Activated CD4-positive, alpha-beta T cell treated with anti-CD3 and anti-CD28 coated beads, Interleukin-2, amount 10 ng/mL, durations not matched to agents 7 days and 5 days (primary cell): ENCODE measurements at regions not wholly inside any gene's neighbourhood (a gene's known extent, or its start where the extent isn't known, plus 50 kb on each side); places are given as distances from the start of the nearest gene placed in this dataset.

Experiments
- CTCF ChIA-PET: fragments of 350-600 bp; sonication (Branson Sonifier 250); formaldehyde crosslinking; loops from one replicate; lab custom pipeline; 2021; ENCODE audit warnings: antibody characterized with exemption; lab: Charles Lee
- POLR2A ChIA-PET: fragments of 350-600 bp; sonication (Branson Sonifier 250); formaldehyde crosslinking; loops from one replicate; lab custom pipeline; 2021; ENCODE audit warnings: antibody characterized with exemption; lab: Charles Lee
- DNase-seq: peaks from one replicate; pipeline ENCODE4 v3.0.0-alpha.2; 2020
- H3K27ac Mint-ChIP-seq: one replicate; pipeline ENCODE4 v1.8.0; 2021; ENCODE audit warnings: mild to moderate bottlenecking, moderate library complexity, mixed read lengths
- H3K27me3 Mint-ChIP-seq: one replicate; pipeline ENCODE4 v1.8.0; 2021; ENCODE audit warnings: mixed read lengths
- H3K36me3 Mint-ChIP-seq: one replicate; pipeline ENCODE4 v1.8.0; 2021; ENCODE audit warnings: low read depth, mixed read lengths
- H3K4me1 Mint-ChIP-seq: one replicate; pipeline ENCODE4 v1.8.0; 2021; ENCODE audit warnings: mixed read lengths
- H3K4me3 Mint-ChIP-seq: one replicate; pipeline ENCODE4 v1.8.0; 2021; ENCODE audit warnings: mild to moderate bottlenecking, moderate library complexity, mixed read lengths
- H3K9me3 Mint-ChIP-seq: one replicate; pipeline ENCODE4 v1.8.0; 2021; ENCODE audit warnings: mixed read lengths

DNA sequence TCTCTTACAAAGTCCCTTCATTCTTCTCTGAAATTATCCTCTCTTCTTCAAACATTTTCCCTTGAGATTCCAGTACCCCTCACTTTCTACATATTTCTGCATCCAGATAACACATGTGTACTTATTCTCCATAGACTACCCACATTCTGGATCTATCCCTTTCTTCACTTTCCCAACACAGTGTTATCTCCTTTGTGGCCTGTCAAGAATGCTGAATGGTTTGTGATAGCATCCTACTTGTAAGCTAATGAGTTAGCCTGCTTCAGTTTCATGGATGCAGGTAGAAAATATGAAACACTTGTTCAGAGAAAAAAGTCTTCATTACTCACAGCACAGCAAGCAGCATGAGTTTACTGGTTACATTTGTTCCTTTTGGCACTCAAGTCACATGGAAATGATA is 245.4 kb downstream of the HTR1B start:
- POLR2A ChIA-PET = no interaction called here
- Mint-ChIP-seq H3K27me3 (no peaks in the 10 kb centered on the region), H3K27ac (no peak overlapping the region), H3K4me1 (no peaks in the 10 kb centered on the region), H3K36me3 (no peaks in the 10 kb centered on the region), H3K4me3 (no peak overlapping the region), H3K9me3 (peaks cover 7% of the 10 kb centered on the region)
- no peak for DNase-seq
- CTCF ChIA-PET = no interaction called here

DNA sequence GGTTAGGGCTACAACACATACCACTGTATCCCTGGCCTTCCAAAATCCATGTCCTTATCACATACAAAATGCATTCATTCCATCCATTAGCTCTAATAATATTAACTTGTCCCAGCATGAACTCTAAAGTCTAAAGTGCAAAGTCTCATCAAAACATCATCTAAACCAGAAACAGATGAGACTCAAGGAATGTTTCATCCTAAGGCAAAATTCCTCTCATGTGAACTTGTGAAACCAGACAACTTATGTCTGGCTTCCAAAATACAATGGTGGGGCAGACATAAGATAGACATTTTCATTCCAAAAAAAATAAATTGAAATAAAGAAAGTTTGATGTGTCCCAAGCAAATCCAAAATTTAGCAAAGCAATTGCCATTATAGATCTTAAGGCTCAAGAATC is 257.4 kb downstream of the HTR1B start:
- no peak for DNase-seq
- H3K27ac Mint-ChIP-seq = no peak overlapping the region
- peaks cover 14% of the 10 kb centered on the region for H3K9me3 Mint-ChIP-seq
- H3K4me1 Mint-ChIP-seq = no peaks in the 10 kb centered on the region
- POLR2A ChIA-PET = no interaction called here
- H3K4me3 Mint-ChIP-seq = no peak overlapping the region
- CTCF ChIA-PET = no interaction called here
- H3K27me3 Mint-ChIP-seq = no peaks in the 10 kb centered on the region
- H3K36me3 Mint-ChIP-seq = no peaks in the 10 kb centered on the region

- peaks cover 17% of the 10 kb centered on the region for H3K9me3 Mint-ChIP-seq
- H3K27me3 Mint-ChIP-seq = no peaks in the 10 kb centered on the region
- DNase-seq = no peak
- H3K4me3 Mint-ChIP-seq = no peak overlapping the region
- no peaks in the 10 kb centered on the region for H3K36me3 Mint-ChIP-seq
- no peaks in the 10 kb centered on the region for H3K4me1 Mint-ChIP-seq
- ChIA-PET POLR2A (no interaction called here), CTCF (no interaction called here)
- no peak overlapping the region for H3K27ac Mint-ChIP-seq
Observed at GRCh38 chr6:77204555-77204954, 258.7 kb downstream of the HTR1B start.

DNA sequence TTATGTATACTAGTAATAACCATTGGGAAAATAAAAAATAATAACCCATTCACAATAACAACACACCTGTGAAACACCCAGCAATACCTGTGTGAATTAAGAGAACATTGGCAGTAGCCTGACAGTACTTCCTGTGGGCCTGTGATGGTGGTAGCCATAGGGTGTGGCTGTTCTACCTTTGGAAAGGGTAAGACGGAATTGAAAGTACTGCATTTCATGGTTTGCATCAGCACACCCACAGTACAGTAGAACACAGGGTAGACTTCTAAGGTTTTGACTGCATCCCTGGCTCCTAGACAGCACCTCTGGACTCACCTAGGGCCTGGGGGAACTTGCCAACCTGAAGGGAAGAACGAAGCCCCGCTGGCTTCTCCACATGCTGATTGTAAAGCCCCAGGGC is 279.8 kb downstream of the HTR1B start:
- Mint-ChIP-seq H3K36me3 (no peaks in the 10 kb centered on the region), H3K9me3 (peaks cover 7% of the 10 kb centered on the region), H3K4me1 (no peaks in the 10 kb centered on the region), H3K4me3 (no peak overlapping the region), H3K27me3 (no peaks in the 10 kb centered on the region), H3K27ac (no peak overlapping the region)
- ChIA-PET POLR2A (no interaction called here), CTCF (no interaction called here)
- DNase-seq = no peak

DNA sequence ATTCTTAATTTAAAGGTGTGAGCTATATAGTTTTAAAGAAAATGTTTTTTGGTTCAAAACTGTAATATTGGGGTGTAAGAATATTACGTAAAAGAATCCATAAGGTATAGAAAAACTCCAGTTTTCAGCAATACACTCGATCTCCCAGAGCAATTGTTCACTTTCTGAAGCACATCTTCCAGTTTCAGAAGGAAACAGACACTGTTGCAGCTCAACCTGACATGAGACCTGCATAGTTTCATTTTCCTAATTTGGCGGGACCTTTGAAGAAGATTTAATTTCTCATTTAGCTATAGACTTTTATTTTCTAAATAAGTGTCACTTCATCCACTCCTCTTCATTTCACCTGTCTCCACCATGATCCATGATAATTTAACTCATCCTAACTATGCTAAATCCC is 281.5 kb downstream of the HTR1B start:
- H3K4me3 Mint-ChIP-seq = no peak overlapping the region
- no peaks in the 10 kb centered on the region for H3K4me1 Mint-ChIP-seq
- H3K27ac Mint-ChIP-seq = no peak overlapping the region
- no peaks in the 10 kb centered on the region for H3K27me3 Mint-ChIP-seq
- no peak for DNase-seq
- ChIA-PET CTCF (no interaction called here), POLR2A (no interaction called here)
- H3K36me3 Mint-ChIP-seq = no peaks in the 10 kb centered on the region
- peaks cover 9% of the 10 kb centered on the region for H3K9me3 Mint-ChIP-seq

DNA sequence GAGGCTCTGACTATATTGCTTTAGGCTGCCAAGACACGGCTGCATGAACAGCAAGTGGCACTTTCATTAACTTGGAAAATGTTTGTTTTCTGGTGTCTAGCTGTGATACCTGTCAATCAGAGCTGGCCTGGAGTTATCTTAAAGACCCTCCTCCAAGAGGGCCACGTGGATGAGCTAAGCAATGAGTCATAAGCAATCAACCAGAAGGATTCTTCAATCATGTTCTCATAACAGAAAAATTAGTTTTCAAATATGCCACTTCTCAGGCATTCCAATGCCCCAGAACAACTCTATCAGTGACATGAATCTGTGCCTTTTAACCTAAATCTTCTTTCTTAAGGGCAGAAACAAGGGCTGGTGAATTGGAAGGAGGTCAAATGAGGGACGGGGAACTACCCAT is 283.0 kb downstream of the HTR1B start:
- Mint-ChIP-seq H3K27ac (no peak overlapping the region), H3K9me3 (peaks cover 9% of the 10 kb centered on the region), H3K4me1 (no peaks in the 10 kb centered on the region), H3K4me3 (no peak overlapping the region), H3K27me3 (no peaks in the 10 kb centered on the region), H3K36me3 (no peaks in the 10 kb centered on the region)
- DNase-seq = no peak
- ChIA-PET CTCF (no interaction called here), POLR2A (no interaction called here)

DNA sequence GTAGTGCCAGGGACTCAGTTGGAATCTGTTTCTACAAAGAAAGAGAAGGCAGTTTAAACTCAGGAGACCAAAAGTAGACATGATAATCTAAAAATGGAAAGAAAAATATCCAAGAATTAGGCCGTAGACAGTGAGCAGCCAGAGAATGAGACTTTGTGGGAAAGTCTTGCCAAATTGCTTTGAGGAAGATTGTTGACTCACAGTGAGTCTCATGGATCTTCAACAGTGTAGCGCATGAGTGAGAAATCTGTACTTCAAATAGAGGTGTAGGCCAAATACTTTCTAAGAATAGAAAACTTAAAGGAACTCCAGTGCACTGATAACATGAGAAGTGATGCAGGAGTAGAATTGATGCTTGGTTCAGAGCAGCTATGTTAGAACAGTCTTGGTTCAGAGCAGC is 284.5 kb downstream of the HTR1B start:
- H3K27ac Mint-ChIP-seq = no peak overlapping the region
- H3K4me1 Mint-ChIP-seq = no peaks in the 10 kb centered on the region
- H3K9me3 Mint-ChIP-seq = peaks cover 3% of the 10 kb centered on the region
- DNase-seq = no peak
- POLR2A ChIA-PET = no interaction called here
- H3K36me3 Mint-ChIP-seq = no peaks in the 10 kb centered on the region
- CTCF ChIA-PET = no interaction called here
- no peak overlapping the region for H3K4me3 Mint-ChIP-seq
- no peaks in the 10 kb centered on the region for H3K27me3 Mint-ChIP-seq

GRCh38 chr6:77177470-77177869 is 285.8 kb downstream of the HTR1B start:
- DNase-seq = no peak
- no peaks in the 10 kb centered on the region for H3K27me3 Mint-ChIP-seq
- H3K4me1 Mint-ChIP-seq = no peaks in the 10 kb centered on the region
- H3K36me3 Mint-ChIP-seq = no peaks in the 10 kb centered on the region
- H3K27ac Mint-ChIP-seq = no peak overlapping the region
- H3K9me3 Mint-ChIP-seq = peaks cover 8% of the 10 kb centered on the region
- CTCF ChIA-PET = no interaction called here
- POLR2A ChIA-PET = no interaction called here
- no peak overlapping the region for H3K4me3 Mint-ChIP-seq

DNA sequence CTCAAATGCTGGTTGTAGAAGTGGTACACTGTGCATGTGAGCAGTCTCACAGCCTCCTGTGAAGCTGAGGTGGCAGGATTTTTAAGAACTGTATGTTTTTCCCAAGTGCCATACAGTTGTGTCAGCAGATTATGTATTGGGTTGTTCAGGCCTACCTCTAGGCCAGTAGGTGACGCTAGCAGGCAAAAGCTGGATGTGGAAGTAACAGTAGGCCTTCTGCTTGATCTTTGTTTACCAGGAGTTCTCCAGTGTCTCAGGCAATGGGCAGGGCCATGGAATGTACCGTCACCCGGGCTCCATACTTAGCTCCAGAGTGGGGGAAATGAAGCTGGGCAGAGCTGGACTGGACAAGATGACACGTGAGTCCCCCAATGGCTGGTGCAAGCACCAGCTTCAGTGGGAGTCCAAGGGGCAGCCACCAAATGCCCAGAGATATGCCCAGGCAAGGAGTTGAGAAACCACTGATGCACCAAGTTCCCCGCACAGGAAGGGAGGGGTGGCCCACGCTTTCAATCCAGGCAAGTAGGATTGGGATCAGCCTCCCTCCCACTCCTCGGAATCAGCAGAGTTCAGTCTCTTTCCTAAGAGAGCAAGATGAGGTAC is 289.7 kb downstream of the HTR1B start:
- CTCF ChIA-PET = no interaction called here
- Mint-ChIP-seq H3K27me3 (no peaks in the 10 kb centered on the region), H3K27ac (no peak overlapping the region), H3K9me3 (peaks cover 15% of the 10 kb centered on the region), H3K4me3 (no peak overlapping the region), H3K4me1 (no peaks in the 10 kb centered on the region), H3K36me3 (no peaks in the 10 kb centered on the region)
- POLR2A ChIA-PET = no interaction called here
- no peak for DNase-seq

DNA sequence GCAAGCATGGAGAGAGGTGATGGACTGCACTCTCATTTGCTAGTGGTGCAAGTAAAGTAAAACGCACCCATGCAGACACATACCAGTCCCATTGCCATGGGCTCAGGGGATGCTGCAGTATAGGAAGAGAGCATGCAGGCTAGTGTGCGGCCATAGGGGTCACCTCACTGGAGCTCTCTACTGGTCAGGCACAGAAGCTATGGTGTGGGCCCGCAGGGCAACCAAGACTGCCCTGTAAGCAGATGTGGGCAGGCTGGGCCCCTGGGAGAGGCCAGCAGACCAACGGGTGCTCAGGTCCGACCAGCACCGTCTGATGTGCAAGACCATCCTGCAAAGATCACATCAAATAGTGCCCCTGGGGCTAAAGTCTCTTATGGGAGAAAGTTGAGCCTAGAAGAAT is 290.7 kb downstream of the HTR1B start:
- Mint-ChIP-seq H3K9me3 (peaks cover 17% of the 10 kb centered on the region), H3K4me3 (no peak overlapping the region), H3K27ac (no peak overlapping the region), H3K36me3 (no peaks in the 10 kb centered on the region), H3K4me1 (no peaks in the 10 kb centered on the region), H3K27me3 (no peaks in the 10 kb centered on the region)
- DNase-seq = no peak
- CTCF ChIA-PET = no interaction called here
- POLR2A ChIA-PET = no interaction called here

GRCh38 chr6:77159730-77160129 is 303.6 kb downstream of the HTR1B start:
- POLR2A ChIA-PET = no interaction called here
- DNase-seq = no peak
- no peak overlapping the region for H3K27ac Mint-ChIP-seq
- peaks cover 7% of the 10 kb centered on the region for H3K9me3 Mint-ChIP-seq
- no peaks in the 10 kb centered on the region for H3K27me3 Mint-ChIP-seq
- CTCF ChIA-PET = no interaction called here
- H3K4me3 Mint-ChIP-seq = no peak overlapping the region
- H3K36me3 Mint-ChIP-seq = no peaks in the 10 kb centered on the region
- no peaks in the 10 kb centered on the region for H3K4me1 Mint-ChIP-seq

GRCh38 chr6:77151241-77151640 is 312.1 kb downstream of the HTR1B start:
- CTCF ChIA-PET = no interaction called here

GRCh38 chr6:77150736-77151135 is 312.6 kb downstream of the HTR1B start:
- Mint-ChIP-seq H3K4me1 (no peaks in the 10 kb centered on the region), H3K4me3 (no peak overlapping the region), H3K27me3 (no peaks in the 10 kb centered on the region), H3K9me3 (no peaks in the 10 kb centered on the region), H3K27ac (no peak overlapping the region), H3K36me3 (no peaks in the 10 kb centered on the region)
- ChIA-PET CTCF (no interaction called here), POLR2A (no interaction called here)
- DNase-seq = no peak

More at GRCh38 chr6:77151241-77151640, 312.1 kb downstream of the HTR1B start:
- H3K27me3 Mint-ChIP-seq = no peaks in the 10 kb centered on the region
- no peak overlapping the region for H3K4me3 Mint-ChIP-seq
- no peaks in the 10 kb centered on the region for H3K4me1 Mint-ChIP-seq
- peaks cover 2% of the 10 kb centered on the region for H3K9me3 Mint-ChIP-seq
- POLR2A ChIA-PET = no interaction called here
- H3K36me3 Mint-ChIP-seq = no peaks in the 10 kb centered on the region
- no peak for DNase-seq
- H3K27ac Mint-ChIP-seq = no peak overlapping the region

- no peaks in the 10 kb centered on the region for H3K27me3 Mint-ChIP-seq
- POLR2A ChIA-PET = no interaction called here
- no peak for DNase-seq
- no peaks in the 10 kb centered on the region for H3K9me3 Mint-ChIP-seq
- CTCF ChIA-PET = no interaction called here
- H3K4me1 Mint-ChIP-seq = no peaks in the 10 kb centered on the region
- H3K27ac Mint-ChIP-seq = no peak overlapping the region
- no peaks in the 10 kb centered on the region for H3K36me3 Mint-ChIP-seq
- H3K4me3 Mint-ChIP-seq = no peak overlapping the region
Observed at GRCh38 chr6:77145244-77145643, 318.0 kb downstream of the HTR1B start.
